ENCODE measurements at regions not wholly inside any gene's neighbourhood (a gene's known extent, or its start where the extent isn't known, plus 50 kb on each side); places are given as distances from the start of the nearest gene placed in this dataset.
"Not testable (repeated sequence)": the region's sequence is repeated elsewhere in the genome, so short reads cannot be mapped to it uniquely, and the experiment has no call there.

DNA sequence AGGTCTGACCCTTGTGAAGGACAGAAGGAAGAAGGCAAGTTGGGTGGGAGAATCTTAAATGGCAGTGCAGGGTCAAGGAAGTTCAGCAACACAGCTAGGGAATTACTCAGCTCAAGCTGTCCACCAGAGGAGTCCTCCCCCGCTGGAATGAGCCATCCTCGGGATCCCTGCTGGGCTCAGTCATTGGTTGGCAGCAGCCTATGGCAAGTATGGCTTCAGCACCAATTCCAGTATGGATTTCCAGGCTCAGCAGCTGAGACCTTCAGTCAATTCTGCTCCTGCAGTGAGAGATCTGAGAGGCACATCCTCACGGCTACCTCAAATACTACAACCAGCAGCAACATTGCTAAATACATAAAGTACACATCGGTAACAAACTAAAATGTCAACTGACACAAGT is 280.6 kb upstream of the PIK3R1 start:
- DNase-seq (ENCODE audit: low spot score): no peak

DNA sequence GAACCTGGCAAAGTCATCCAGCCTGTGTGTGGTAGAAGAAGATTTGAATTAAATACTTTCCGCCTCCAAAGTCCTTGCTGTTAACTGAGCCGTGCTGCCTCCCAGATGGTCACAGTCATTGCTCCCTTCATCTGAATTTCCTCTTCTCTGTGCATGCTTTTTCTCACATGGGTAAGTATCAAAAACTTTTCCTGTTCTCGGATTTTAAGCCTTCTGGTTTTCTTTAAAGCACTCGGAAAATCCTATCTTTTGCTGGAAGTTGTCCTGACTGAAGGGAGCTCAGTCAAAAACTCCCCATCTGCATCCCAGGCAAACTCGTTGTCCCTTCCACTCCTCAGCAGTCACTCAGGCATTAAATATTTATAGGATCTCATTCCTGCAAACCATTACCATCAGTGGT is 290.0 kb upstream of the PIK3R1 start:
- DNase-seq (ENCODE audit: low spot score): no peak

DNA sequence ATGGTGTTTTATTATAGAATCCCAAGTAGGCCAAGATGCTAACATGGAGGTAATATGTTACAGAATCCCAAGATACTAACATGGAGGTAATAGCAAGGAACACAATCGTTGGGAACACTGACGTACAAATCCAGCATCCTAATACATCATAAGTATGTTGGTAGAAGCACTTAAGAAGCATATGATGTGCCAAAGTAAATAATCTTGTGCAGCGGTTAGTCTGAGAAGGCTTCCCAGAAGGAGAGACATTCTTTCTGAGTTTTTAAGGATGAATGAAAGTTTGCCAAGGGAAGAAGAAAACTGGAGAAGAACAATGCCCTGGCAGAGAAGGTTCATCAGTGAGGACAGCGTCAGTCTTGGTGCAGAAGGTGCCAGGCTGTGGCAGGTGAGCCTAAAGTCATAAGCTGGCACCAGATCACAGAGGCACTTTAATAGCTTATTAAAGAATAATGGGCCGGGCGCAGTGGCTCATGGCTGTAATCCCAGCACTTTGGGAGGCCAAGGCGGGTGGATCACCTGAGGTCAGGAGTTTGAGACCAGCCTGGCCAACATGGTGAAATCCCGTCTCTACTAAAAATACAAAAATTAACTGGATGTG is 294.5 kb upstream of the PIK3R1 start:
- DNase-seq (ENCODE audit: low spot score): no peak

- not testable (repeated sequence) for DNase-seq (ENCODE audit: low spot score)
Observed at GRCh38 chr5:67919532-67919931, 296.0 kb upstream of the PIK3R1 start.

DNA sequence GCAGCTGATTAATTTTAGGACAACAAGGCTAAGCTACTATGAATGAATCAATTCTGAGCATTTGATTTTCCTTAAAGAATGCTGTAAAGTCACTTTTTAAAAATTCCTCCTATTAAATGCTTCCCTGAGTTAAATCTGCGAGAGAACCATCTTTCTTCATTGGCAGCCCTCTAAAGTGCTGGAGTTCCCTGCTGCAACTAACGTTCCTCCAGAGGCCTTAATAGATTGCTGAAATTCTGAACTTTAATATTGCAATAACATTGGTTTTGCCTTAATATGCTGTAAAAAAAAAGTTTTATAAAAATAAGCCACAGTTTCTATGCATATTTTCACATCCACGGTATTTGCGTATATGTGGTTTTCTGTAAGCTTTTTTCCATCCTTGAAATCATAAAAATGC is 298.0 kb upstream of the PIK3R1 start:
- no peak for DNase-seq (ENCODE audit: low spot score)

- no peak for DNase-seq (ENCODE audit: low spot score)
Observed at GRCh38 chr5:67910546-67910945, 305.0 kb upstream of the PIK3R1 start.

- DNase-seq (ENCODE audit: low spot score): no peak
Observed at GRCh38 chr5:67908126-67908765, 307.3 kb upstream of the PIK3R1 start.

- DNase-seq (ENCODE audit: low spot score): no peak
Observed at GRCh38 chr5:67904366-67904765, 311.2 kb upstream of the PIK3R1 start.

DNA sequence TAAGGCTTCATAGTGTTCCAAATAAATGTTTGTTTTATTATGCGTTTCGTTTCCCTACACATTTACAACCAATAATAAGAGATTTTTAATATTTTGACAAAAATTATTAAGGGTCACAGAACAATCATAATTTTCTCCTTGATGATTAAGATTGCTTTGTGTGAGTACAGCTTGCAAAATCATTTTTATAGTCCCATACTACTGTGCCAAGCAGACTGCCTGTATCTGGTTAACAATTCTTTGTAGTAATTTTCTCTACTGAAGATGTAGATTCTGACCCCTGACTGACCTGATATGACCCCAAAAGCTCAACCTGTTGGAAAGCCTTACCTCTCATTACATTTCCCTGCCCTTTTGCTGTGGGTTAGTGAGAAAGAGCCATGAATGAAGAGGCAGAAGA is 311.9 kb upstream of the PIK3R1 start:
- no peak for DNase-seq (ENCODE audit: low spot score)

DNA sequence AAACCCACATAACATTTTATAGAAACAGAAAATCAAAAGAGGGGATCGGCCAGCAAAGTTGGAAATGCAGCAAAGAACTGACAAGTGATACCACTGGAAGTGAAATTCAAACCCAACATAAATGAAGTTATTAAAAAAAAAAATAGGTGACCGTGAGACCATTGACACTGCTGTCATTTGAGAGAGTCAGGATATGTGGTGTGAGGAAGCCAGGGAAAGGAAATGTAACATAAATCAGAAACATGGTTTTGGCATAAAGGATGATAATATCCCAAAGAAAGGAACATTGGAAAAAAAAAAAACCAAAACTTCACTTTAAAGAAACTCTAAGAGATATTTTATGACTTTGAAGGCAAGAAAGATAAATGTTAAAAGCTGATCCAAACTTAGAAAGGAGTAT is 312.4 kb upstream of the PIK3R1 start:
- DNase-seq (ENCODE audit: low spot score): no peak

- no peak for DNase-seq (ENCODE audit: low spot score)
Observed at GRCh38 chr5:67902497-67902830, 313.1 kb upstream of the PIK3R1 start.

DNA sequence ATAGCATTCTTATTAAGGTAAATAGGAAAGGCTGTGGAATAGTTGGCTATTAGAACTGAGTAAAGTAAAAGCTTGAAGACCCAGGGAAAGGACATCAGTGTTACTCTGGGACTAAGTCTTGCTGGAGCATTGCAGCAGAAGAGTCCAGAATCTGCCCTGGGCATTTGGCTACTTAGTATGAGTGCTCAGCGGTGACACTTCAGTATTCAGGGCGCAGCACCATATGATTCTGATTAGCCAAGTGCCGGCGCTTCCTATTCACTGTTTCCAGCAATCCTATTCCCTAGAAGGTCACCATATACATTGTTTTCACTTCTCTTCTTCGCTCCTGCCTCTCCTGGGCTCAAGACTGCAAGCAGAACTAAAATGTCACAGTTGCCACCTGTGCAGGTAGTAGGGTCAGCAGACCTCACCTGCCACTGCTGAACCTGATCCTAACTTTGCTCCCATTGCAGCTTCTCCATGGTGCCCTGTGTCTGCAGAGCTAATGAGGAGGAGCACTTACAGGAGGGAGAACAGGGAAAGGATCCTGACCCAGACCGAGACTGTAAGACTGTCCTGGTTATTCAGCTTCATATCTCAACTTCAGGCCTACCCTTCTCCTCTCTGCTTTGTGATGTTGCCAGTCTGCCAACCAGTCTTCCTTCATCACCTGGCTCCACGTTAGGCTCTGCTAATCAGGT is 313.6 kb upstream of the PIK3R1 start:
- DNase-seq (ENCODE audit: low spot score): no peak

DNA sequence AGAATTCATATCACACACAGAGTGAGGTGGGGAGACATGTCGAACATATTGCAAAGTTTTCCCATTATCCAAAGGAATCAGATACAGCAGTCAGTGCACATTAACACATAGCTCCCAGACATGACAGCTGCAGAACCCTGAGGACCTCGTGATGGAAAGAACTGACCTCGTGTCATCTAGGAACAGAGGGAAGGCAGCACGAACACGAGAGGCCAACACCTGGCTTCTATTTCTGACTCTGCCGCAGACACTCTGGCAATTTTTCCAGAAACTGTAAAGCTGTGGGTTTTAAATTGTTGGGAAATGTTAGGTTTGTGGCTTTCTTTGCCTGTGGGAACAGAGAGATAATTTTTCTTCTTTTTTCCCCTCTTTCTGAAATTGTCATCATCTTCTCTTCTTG is 315.0 kb upstream of the PIK3R1 start:
- no peak for DNase-seq (ENCODE audit: low spot score)

DNA sequence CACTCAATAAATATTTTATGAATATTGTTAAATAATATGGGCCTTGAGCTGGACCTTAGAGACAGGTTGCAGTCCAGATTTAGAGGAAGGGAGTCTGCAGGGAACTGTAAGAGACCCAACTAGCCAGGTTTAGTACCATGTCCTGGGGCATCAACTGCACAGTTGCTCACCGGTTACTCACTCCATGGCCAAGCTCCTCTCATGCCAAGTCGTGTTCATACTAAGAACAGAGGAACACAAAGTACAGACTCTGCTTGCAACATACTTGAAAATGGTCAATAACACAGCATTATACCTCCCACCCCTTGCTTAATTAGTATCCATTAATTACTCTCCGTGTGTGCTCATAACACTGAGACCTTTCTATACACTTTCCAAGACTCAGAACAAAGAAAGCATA is 317.6 kb upstream of the PIK3R1 start:
- DNase-seq (ENCODE audit: low spot score): no peak

- DNase-seq (ENCODE audit: low spot score): no peak
Observed at GRCh38 chr5:67897431-67897830, 318.1 kb upstream of the PIK3R1 start.

DNA sequence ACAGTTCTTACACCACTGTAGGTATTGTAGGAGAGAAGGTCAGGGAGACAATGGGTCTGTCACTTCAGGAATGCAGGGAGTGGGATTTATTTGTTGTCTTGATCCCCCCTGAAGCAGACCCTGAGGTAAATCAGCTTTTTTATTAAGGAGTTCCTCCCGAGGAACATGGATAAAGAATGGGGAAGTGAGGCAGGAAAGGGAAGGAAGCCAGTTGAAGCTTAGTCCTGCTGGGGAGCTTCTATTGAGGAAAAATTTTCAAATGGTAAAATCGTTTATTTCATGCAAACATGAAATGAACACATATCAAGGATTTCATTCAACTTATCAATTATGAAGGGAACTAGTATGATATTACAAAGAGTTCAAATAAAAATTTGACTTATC is 318.6 kb upstream of the PIK3R1 start:
- no peak for DNase-seq (ENCODE audit: low spot score)

GRCh38 chr5:67896311-67896929 is 319.1 kb upstream of the PIK3R1 start:
- DNase-seq (ENCODE audit: low spot score): no peak

GRCh38 chr5:67889870-67890269 is 325.7 kb upstream of the PIK3R1 start:
- not testable (repeated sequence) for DNase-seq (ENCODE audit: low spot score)

GRCh38 chr5:67887748-67888161 is 327.8 kb upstream of the PIK3R1 start:
- no peak for DNase-seq (ENCODE audit: low spot score)

GRCh38 chr5:67886761-67887160 is 328.8 kb upstream of the PIK3R1 start:
- no peak for DNase-seq (ENCODE audit: low spot score)

DNA sequence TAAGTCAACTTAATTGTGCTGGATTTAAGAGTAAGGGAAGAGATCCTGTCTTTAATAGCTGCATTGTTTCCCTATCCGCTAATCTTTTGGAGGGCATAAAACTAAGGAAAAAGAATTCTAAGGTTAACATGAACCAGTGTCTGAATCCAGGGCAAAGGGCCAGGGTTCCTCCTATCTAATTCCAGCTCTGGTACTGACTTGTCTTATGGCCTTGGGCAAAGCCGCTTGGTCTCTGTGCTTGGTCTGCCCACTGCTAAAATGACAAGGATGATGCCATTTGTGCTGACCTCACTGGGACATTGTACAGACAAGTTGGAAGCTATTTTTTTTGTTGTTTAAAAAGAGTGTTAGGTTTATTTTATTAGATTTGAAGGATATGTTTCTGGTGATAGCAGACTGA is 334.7 kb upstream of the PIK3R1 start:
- DNase-seq (ENCODE audit: low spot score): no peak

- no peak for DNase-seq (ENCODE audit: low spot score)
Observed at GRCh38 chr5:67880511-67880805, 335.1 kb upstream of the PIK3R1 start.

Measured in Ammon's horn (tissue), 1 donor.